ENCODE measurements at regions not wholly inside any gene's neighbourhood (a gene's known extent, or its start where the extent isn't known, plus 50 kb on each side); places are given as distances from the start of the nearest gene placed in this dataset.
A peak's percentile ranks its signal among the peaks of the same experiment; 100 is the strongest.

DNA sequence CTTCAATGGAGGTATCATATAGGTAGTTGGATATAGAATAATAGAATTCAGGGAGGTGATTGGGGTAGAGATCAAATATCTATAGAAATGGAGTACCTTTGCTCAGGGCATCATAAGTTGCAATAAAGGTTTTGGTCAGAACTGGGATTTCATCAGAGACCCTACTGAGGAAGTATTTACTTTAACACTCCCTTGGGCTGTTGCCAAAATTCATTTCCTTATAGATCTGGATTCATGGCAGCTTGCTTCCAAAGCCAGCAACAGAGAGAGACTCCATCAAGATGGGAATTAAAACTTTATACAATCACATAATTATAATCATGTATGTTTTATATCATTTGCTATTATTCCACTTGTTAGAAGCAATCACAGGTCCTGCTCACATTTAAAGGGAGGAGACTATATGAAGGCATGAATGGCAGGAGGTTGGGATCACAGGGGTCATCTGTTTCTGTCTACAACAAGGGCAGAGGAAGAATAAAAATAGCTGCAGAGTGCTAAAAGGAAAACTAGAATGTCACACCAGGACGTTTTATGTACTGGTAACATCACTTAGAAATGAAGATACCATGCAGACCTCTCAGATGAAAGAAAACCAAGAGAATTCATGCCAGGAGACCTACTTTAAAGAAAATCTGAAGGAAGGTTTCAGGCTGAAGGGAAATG, 902.1 kb upstream of the LCORL start:
- no peak for DNase-seq (ENCODE audit: low read depth)

- DNase-seq (ENCODE audit: low read depth) = peak; percentile 67
These were observed 896.1 kb upstream of the LCORL start for GRCh38 chr4:18917689-18918088.

- no peak for DNase-seq (ENCODE audit: low read depth)
These were observed 892.6 kb upstream of the LCORL start for GRCh38 chr4:18914182-18914581.

- no peak for DNase-seq (ENCODE audit: low read depth)
These were observed 873.4 kb upstream of the LCORL start for GRCh38 chr4:18894928-18895327.

- peak; percentile 81 for DNase-seq (ENCODE audit: low read depth)
These were observed 860.9 kb upstream of the LCORL start for GRCh38 chr4:18882468-18882867.

- DNase-seq (ENCODE audit: low read depth) = no peak
These were observed 860.0 kb upstream of the LCORL start for GRCh38 chr4:18881556-18881955.

DNA sequence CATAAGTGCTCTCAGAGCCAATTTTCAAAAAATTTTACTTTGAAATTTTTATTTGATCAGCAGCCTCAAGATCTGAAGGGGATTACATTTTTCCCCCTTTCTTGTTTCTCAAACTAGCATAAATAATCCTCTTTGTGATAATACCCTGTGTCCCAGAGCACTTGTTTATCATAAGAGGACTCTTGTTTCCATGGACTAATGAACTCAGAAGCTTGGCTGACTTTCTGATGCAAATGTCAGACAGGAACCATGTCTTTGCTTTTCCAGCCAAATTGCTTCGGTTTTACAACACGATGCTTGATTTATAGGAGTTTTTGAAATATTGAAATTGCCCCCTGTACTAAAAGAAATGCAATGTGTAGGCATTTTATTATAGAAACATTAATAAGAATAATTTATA, 859.3 kb upstream of the LCORL start:
- no peak for DNase-seq (ENCODE audit: low read depth)

GRCh38 chr4:18878561-18878960, 857.0 kb upstream of the LCORL start:
- no peak for DNase-seq (ENCODE audit: low read depth)

GRCh38 chr4:18869166-18869565, 847.6 kb upstream of the LCORL start:
- no peak for DNase-seq (ENCODE audit: low read depth)

DNA sequence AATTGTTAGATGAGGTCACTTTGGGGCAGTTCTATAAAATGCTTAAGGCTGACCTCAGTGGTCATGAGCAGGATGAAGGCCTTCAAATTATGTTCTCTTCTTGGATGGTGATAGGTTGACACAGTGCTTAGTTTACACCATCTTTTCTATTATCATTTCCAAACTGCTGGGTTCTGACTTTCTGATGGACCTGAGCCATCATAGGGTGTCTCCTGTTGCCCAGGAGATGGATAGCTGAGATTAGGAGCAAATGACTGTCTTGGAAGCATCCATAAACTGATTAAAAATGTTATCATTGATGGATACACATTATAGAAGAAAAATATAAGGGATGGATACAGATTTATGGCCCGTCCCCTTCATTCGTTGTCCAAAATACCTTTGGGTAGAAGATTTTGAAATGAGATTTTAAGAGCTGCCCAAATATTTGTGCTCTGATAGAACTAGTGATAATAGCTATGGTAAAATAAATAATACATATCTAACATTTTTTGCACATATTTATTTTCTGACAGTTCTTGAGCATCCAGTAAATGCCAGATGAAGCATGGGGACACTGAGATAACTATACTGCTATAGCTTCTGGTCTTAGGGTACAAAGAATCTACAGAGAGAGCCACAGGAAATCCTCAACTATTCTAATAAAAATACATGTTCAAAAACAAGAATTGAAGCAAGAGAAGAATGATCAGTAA, 839.4 kb upstream of the LCORL start:
- no peak for DNase-seq (ENCODE audit: low read depth)

- no peak for DNase-seq (ENCODE audit: low read depth)
These were observed 837.9 kb upstream of the LCORL start for GRCh38 chr4:18859468-18859867.

- no peak for DNase-seq (ENCODE audit: low read depth)
These were observed 836.8 kb upstream of the LCORL start for GRCh38 chr4:18858229-18858922.

GRCh38 chr4:18850867-18851266, 829.3 kb upstream of the LCORL start:
- no peak for DNase-seq (ENCODE audit: low read depth)

DNA sequence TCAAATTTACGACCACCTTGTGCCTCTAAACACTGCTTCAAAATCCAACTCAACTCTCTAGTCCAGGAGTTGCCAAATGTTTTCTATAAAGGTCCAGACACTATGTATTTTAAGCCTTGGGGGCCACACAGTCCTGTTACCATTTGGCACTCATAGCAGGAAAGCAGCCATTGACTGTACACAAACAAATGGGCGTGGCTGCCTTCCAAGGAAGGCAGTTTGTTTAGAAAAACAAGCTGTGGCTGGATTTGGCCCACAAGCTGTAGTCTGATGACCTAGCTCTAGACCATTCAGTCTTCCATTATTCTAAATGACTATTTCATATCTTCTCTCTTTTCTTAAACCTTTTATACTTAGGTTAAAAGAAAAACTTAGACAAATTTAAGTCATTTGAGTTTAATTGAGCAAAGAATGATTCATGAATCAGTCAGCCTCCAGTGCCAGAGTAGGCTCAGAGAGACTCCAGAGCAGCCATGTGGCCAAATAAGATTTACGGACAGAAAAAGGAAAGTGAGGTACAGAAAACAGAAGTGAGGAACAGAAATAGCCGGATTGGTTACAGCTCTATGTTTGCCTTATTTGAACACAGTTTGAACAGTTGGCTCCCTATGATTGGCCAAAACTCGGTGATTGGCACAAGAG, 825.8 kb upstream of the LCORL start:
- DNase-seq (ENCODE audit: low read depth) = no peak

DNA sequence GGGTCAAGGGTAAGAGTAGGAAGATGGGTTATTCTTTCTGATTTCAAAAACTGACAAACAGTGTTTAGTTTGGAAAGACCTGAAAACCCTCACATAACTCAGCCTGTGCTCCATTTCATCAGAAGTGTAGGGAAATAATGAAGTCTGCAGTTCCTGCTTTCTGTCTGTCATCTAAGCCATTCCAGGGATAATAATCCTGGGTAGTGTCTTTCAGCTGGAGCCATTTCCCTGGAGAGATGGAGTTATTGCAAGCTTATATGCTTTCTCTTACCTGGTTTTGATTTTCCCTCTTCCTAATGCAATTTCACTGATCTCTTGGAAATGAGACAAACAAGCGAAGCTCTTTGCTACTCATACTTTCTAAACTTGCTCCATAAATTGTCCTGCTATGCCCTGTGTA, 824.8 kb upstream of the LCORL start:
- DNase-seq (ENCODE audit: low read depth) = no peak

- peak; percentile 8 for DNase-seq (ENCODE audit: low read depth)
These were observed 823.2 kb upstream of the LCORL start for GRCh38 chr4:18844726-18845125.

GRCh38 chr4:18842431-18842830, 820.9 kb upstream of the LCORL start:
- no peak for DNase-seq (ENCODE audit: low read depth)

DNA sequence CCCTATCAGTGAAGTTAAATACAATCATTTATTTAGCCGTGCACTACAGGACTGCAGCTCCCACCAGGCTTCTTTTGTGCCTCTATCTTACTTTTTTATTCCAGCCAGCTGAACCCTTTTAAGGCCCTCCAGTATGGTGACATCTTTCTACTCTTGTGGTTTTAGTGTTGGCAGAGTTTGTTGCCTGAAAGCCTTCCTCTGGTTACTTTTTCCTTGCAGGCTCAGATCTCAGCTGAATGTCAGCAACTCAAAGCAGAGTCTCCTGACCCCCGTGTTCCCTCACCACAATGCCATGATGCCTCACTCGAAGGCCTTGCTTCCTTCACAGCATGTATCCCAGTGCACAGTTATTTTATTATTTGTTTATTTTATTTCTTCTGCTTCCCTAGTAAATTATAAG, 818.9 kb upstream of the LCORL start:
- peak; percentile 10 for DNase-seq (ENCODE audit: low read depth)

GRCh38 chr4:18816228-18816895, 794.8 kb upstream of the LCORL start:
- DNase-seq (ENCODE audit: low read depth) = peak; percentile 66

GRCh38 chr4:18815779-18816173, 794.2 kb upstream of the LCORL start:
- DNase-seq (ENCODE audit: low read depth) = peak; percentile 7

- no peak for DNase-seq (ENCODE audit: low read depth)
These were observed 793.7 kb upstream of the LCORL start for GRCh38 chr4:18815081-18815778.
